ENCODE measurements at regions not wholly inside any gene's neighbourhood (a gene's known extent, or its start where the extent isn't known, plus 50 kb on each side); places are given as distances from the start of the nearest gene placed in this dataset.

DNA sequence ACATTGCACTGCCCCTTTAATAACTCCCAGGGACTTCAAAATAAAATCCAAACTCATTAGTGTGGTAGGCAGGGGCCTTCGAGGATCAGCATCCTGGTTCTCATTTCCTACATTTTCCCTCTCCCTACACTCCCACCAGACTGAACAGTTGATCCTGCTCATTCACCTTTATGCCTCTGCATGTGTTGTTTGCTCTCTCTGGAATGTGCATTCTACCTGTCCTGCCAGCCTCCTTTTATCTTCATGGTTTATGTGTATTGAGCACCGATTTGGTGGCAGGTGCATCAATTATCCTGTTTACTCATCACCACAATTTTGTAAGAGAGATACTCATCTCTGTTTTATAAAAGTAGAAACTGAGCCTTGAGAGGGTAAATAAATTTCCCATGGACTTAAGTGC is 125.0 kb downstream of the ADSS2 start:
- Histone ChIP-seq H3K27me3 (ENCODE audit: insufficient read depth, low read depth) (no peaks in the 10 kb centered on the region), H3K4me3 (IDR thresholded peaks at IDR 0.05; ENCODE audit: insufficient read depth, low read depth, low read length) (no peak overlapping the region), H3K36me3 (ENCODE audit: insufficient read depth) (no peaks in the 10 kb centered on the region), H3K4me1 (ENCODE audit: low read depth, poor library complexity, severe bottlenecking) (no peaks in the 10 kb centered on the region), H3K4me2 (no peak overlapping the region), H3K27ac (no peak overlapping the region), H2AFZ (ENCODE audit: low read depth) (no peak overlapping the region), H4K20me1 (ENCODE audit: insufficient read depth) (no peaks in the 10 kb centered on the region), H3K79me2 (ENCODE audit: insufficient read depth, low read depth) (no peaks in the 10 kb centered on the region), H3K9ac (no peak overlapping the region)
- TF ChIP-seq, protein P1, sequence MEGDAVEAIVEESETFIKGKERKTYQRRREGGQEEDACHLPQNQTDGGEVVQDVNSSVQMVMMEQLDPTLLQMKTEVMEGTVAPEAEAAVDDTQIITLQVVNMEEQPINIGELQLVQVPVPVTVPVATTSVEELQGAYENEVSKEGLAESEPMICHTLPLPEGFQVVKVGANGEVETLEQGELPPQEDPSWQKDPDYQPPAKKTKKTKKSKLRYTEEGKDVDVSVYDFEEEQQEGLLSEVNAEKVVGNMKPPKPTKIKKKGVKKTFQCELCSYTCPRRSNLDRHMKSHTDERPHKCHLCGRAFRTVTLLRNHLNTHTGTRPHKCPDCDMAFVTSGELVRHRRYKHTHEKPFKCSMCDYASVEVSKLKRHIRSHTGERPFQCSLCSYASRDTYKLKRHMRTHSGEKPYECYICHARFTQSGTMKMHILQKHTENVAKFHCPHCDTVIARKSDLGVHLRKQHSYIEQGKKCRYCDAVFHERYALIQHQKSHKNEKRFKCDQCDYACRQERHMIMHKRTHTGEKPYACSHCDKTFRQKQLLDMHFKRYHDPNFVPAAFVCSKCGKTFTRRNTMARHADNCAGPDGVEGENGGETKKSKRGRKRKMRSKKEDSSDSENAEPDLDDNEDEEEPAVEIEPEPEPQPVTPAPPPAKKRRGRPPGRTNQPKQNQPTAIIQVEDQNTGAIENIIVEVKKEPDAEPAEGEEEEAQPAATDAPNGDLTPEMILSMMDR (conservative IDR thresholded peaks at IDR 0.05; ENCODE audit: low read depth, low read length) = no peak

DNA sequence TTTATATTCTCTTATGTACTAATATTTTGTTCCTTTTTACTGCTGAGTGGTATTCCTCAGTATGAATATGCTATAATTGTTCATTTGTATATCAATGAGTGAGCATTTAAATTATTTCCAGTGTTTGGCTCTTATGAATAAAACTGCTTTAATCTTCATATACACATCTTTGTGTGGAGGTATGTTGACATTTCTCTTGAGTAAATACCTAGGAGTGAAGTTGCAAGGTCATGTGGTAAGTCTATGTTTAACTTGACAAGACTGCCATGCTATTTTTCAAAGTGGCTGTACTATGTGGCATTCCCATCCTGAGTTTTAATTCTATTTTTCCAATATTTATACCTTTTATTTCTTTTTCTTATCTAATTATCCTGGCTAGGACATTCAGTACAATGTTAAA is 124.2 kb downstream of the ADSS2 start:
- Histone ChIP-seq H3K79me2 (ENCODE audit: insufficient read depth, low read depth) (no peaks in the 10 kb centered on the region), H3K4me1 (ENCODE audit: low read depth, poor library complexity, severe bottlenecking) (no peaks in the 10 kb centered on the region), H3K36me3 (ENCODE audit: insufficient read depth) (no peaks in the 10 kb centered on the region), H2AFZ (ENCODE audit: low read depth) (no peak overlapping the region), H4K20me1 (ENCODE audit: insufficient read depth) (no peaks in the 10 kb centered on the region), H3K4me3 (IDR thresholded peaks at IDR 0.05; ENCODE audit: insufficient read depth, low read depth, low read length) (no peak overlapping the region), H3K27me3 (ENCODE audit: insufficient read depth, low read depth) (no peaks in the 10 kb centered on the region), H3K4me2 (no peak overlapping the region), H3K27ac (no peak overlapping the region), H3K9ac (no peak overlapping the region)
- TF ChIP-seq, protein P1 (conservative IDR thresholded peaks at IDR 0.05; ENCODE audit: low read depth, low read length) = no peak

DNA sequence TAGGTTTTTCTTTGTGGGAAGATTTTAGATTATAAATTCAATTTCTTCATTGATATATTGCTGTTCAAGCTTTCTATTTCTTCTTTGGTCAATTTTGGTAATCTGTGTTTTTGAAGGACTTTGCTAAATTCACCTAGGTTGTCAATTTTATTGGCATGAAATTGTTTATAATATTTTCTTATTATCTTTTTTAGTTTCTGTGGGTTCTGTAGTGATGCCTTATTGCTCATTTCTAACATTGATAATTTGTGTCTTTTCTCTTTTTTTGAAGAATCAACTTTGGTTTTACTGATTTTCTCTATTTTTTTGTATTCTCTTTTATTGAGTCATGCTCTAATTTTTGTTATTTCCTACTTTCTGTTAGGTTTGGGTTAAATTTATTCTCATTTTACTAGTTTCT is 123.2 kb downstream of the ADSS2 start:
- no peak overlapping the region for H3K4me3 ChIP-seq (IDR thresholded peaks at IDR 0.05; ENCODE audit: insufficient read depth, low read depth, low read length)
- TF ChIP-seq, protein P1 (conservative IDR thresholded peaks at IDR 0.05; ENCODE audit: low read depth, low read length) = no peak
- H3K4me2 ChIP-seq = no peak overlapping the region
- no peak overlapping the region for H2AFZ ChIP-seq (ENCODE audit: low read depth)
- H3K27me3 ChIP-seq (ENCODE audit: insufficient read depth, low read depth) = no peaks in the 10 kb centered on the region
- H3K9ac ChIP-seq = no peak overlapping the region
- no peaks in the 10 kb centered on the region for H3K36me3 ChIP-seq (ENCODE audit: insufficient read depth)
- no peaks in the 10 kb centered on the region for H3K79me2 ChIP-seq (ENCODE audit: insufficient read depth, low read depth)
- no peaks in the 10 kb centered on the region for H3K4me1 ChIP-seq (ENCODE audit: low read depth, poor library complexity, severe bottlenecking)
- H3K27ac ChIP-seq = no peak overlapping the region
- no peaks in the 10 kb centered on the region for H4K20me1 ChIP-seq (ENCODE audit: insufficient read depth)

DNA sequence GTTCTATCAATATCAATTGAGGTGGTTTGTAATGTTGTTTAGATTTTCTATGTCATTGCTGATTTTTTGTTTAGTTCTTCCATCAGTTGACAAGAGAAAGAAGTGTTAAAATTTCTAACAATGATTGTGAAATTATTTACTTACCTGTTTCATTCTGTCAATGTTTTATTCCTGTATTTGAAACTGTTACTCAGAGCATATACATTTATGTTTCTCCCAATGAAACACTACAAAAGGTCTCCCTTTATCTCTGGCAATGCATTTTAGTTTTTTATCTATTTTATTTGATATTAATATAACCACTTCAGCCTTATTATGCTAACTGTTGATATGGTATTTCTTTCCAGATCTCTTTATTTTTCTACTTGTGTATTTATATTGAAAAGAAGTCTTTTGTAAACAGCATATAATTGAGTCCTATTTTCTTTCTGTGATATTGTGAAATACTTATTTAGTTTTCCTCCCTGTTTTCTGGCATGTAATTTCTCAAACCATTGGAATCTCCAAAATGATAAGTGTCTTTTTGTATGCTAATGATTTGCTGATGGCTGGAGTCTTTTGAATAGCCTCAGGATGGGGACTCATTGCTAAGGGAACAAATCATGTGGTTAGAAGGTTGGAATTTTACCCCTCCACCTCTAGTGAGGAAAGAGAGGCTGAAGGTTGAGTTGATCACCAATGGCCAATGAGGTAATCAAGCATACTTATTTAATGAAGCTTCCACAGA is 122.0 kb downstream of the ADSS2 start:
- Histone ChIP-seq H3K4me1 (ENCODE audit: low read depth, poor library complexity, severe bottlenecking) (no peaks in the 10 kb centered on the region), H4K20me1 (ENCODE audit: insufficient read depth) (no peaks in the 10 kb centered on the region), H3K27me3 (ENCODE audit: insufficient read depth, low read depth) (no peaks in the 10 kb centered on the region), H2AFZ (ENCODE audit: low read depth) (no peak overlapping the region), H3K9ac (no peak overlapping the region), H3K79me2 (ENCODE audit: insufficient read depth, low read depth) (no peaks in the 10 kb centered on the region), H3K27ac (no peak overlapping the region), H3K4me3 (IDR thresholded peaks at IDR 0.05; ENCODE audit: insufficient read depth, low read depth, low read length) (no peak overlapping the region), H3K4me2 (no peak overlapping the region), H3K36me3 (ENCODE audit: insufficient read depth) (no peaks in the 10 kb centered on the region)
- TF ChIP-seq, protein P1 (conservative IDR thresholded peaks at IDR 0.05; ENCODE audit: low read depth, low read length) = no peak
